ENCODE measurements at regions not wholly inside any gene's neighbourhood (a gene's known extent, or its start where the extent isn't known, plus 50 kb on each side); places are given as distances from the start of the nearest gene placed in this dataset.

GRCh38 chr15:93420050-93420452 is 331.0 kb upstream of the RGMA start:
- Histone ChIP-seq H3K4me3 (no peak overlapping the region), H3K4me1 (peaks cover 0 to 11% (median 0%) of the 10 kb centered on the region in 4 donors), H3K9me3 (no peaks in the 10 kb centered on the region), H3K36me3 (no peaks in the 10 kb centered on the region), H3K27ac (no peak overlapping the region), H3K27me3 (no peaks in the 10 kb centered on the region)
- 100% methylated on average over 1 of the region's 1 CpG for WGBS, 2 donors
- TF ChIP-seq CTCF (IDR thresholded peaks at IDR 0.05) (no peak), POLR2A (IDR thresholded peaks at IDR 0.05) (no peak), EP300 (IDR thresholded peaks at IDR 0.05) (no peak)
- no peak for DNase-seq (ENCODE audit: low spot score in 2 of 2)

GRCh38 chr15:93418566-93418965 is 329.6 kb upstream of the RGMA start:
- Histone ChIP-seq H3K27me3 (no peaks in the 10 kb centered on the region), H3K4me3 (no peak overlapping the region), H3K9me3 (no peaks in the 10 kb centered on the region), H3K27ac (no peak overlapping the region), H3K36me3 (no peaks in the 10 kb centered on the region), H3K4me1 (peaks cover 0 to 11% (median 0%) of the 10 kb centered on the region in 4 donors)
- 88 to 91% methylated on average over 6 of the region's 6 CpGs for WGBS, 2 donors
- TF ChIP-seq POLR2A (IDR thresholded peaks at IDR 0.05) (no peak), EP300 (IDR thresholded peaks at IDR 0.05) (no peak), CTCF (IDR thresholded peaks at IDR 0.05) (no peak)
- no peak for DNase-seq (ENCODE audit: low spot score in 2 of 2)

- TF ChIP-seq EP300 (IDR thresholded peaks at IDR 0.05), result no peak
- TF ChIP-seq POLR2A (IDR thresholded peaks at IDR 0.05), result no peak
- no peak for TF ChIP-seq CTCF (IDR thresholded peaks at IDR 0.05)
- no peak overlapping the region for H3K4me3 ChIP-seq
- no peaks in the 10 kb centered on the region for H3K36me3 ChIP-seq
- H3K4me1 ChIP-seq, result peaks cover 0 to 11% (median 0%) of the 10 kb centered on the region in 4 donors
- H3K27ac ChIP-seq, result no peak overlapping the region
- no peaks in the 10 kb centered on the region for H3K27me3 ChIP-seq
- H3K9me3 ChIP-seq, result no peaks in the 10 kb centered on the region
- WGBS, 2 donors, result 46 to 79% methylated on average over 5 to 6 of the region's 6 CpGs
- no peak for DNase-seq (ENCODE audit: low spot score in 2 of 2)
Observed at GRCh38 chr15:93417631-93418030, 328.6 kb upstream of the RGMA start.

- 64 to 81% methylated on average over 6 of the region's 6 CpGs for WGBS, 2 donors
- no peak for TF ChIP-seq CTCF (IDR thresholded peaks at IDR 0.05)
- TF ChIP-seq POLR2A (IDR thresholded peaks at IDR 0.05), result no peak
- no peak for TF ChIP-seq EP300 (IDR thresholded peaks at IDR 0.05)
- H3K4me1 ChIP-seq, result peaks cover 0 to 11% (median 0%) of the 10 kb centered on the region in 4 donors
- H3K27me3 ChIP-seq, result no peaks in the 10 kb centered on the region
- H3K4me3 ChIP-seq, result no peak overlapping the region
- H3K27ac ChIP-seq, result no peak overlapping the region
- no peak for DNase-seq (ENCODE audit: low spot score in 2 of 2)
- no peaks in the 10 kb centered on the region for H3K9me3 ChIP-seq
- no peaks in the 10 kb centered on the region for H3K36me3 ChIP-seq
Observed at GRCh38 chr15:93417156-93417555, 328.1 kb upstream of the RGMA start.

GRCh38 chr15:93415576-93415975 is 326.6 kb upstream of the RGMA start:
- WGBS, 2 donors, result 93 to 96% methylated on average over 3 of the region's 3 CpGs
- TF ChIP-seq POLR2A (IDR thresholded peaks at IDR 0.05) (no peak), EP300 (IDR thresholded peaks at IDR 0.05) (no peak), CTCF (IDR thresholded peaks at IDR 0.05) (no peak)
- no peak for DNase-seq (ENCODE audit: low spot score in 2 of 2)

More at GRCh38 chr15:93415576-93415975, 326.6 kb upstream of the RGMA start:
- Histone ChIP-seq H3K9me3 (no peaks in the 10 kb centered on the region), H3K4me1 (peaks cover 0 to 11% (median 0%) of the 10 kb centered on the region in 4 donors), H3K36me3 (no peaks in the 10 kb centered on the region), H3K27me3 (no peaks in the 10 kb centered on the region), H3K4me3 (no peak overlapping the region), H3K27ac (no peak overlapping the region)

Measured in tibial nerve (tissue), 4 donors.